Erythroblast (primary cell): ENCODE measurements at regions not wholly inside any gene's neighbourhood (a gene's known extent, or its start where the extent isn't known, plus 50 kb on each side); places are given as distances from the start of the nearest gene placed in this dataset.

Experiments
- GATA1 ChIP-seq: IDR thresholded peaks from 2 replicates; pipeline ENCODE4 v1.6.1; 2011; ENCODE audit warnings: low read depth, mild to moderate bottlenecking, control low read depth, low read length, moderate library complexity
- POLR2A ChIP-seq: IDR thresholded peaks from 2 replicates; pipeline ENCODE4 v1.6.1; 2011; ENCODE audit warnings: mild to moderate bottlenecking, low read length

DNA sequence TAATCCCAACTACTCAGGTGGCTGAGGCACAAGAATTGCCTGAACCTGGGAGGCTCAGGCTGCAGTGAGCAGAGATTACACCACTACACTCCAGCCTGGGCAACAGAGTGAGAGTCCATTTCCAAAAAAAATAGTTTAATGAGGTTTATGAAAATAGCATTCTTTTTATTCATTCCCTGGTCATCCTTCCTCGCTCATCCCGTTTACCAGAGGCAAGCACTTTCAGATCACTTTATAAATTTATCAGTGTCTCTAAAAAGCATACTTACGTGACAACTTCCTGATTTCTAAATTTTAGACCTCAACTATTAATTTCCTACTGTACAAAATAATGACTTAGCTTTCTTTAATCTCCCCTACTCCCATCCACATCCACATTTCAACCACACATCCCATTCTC, 864.8 kb downstream of the EPHA4 start:
- TF ChIP-seq POLR2A (no peak), GATA1 (no peak)
